Cardiac fibroblast (primary cell): ENCODE measurements at regions not wholly inside any gene's neighbourhood (a gene's known extent, or its start where the extent isn't known, plus 50 kb on each side); places are given as distances from the start of the nearest gene placed in this dataset.

ENCODE experiments used
- DNase-seq, 2 donors: peaks; one replicate each; pipeline versions ENCODE4 v3.0.0 to v3.0.0-alpha.2; 2010; ENCODE audit warnings: low read depth in 2 of 2
- H3K4me3 ChIP-seq, 2 donors: replicated peaks in 1 of 2; 1 replicate in 1 of 2; 2 replicates in 1 of 2; pipeline ENCODE4 v1.5.1; 2011; ENCODE audit warnings: low read depth in 2 of 2, low read length in 2 of 2, mild to moderate bottlenecking in 2 of 2, moderate library complexity in 1 of 2
- TF ChIP-seq, protein P1 (sequence below): IDR thresholded peaks from one replicate; pipeline ENCODE4 v1.5.1; 2011; ENCODE audit warnings: low read depth, mild to moderate bottlenecking, low read length, inconsistent platforms

DNA sequence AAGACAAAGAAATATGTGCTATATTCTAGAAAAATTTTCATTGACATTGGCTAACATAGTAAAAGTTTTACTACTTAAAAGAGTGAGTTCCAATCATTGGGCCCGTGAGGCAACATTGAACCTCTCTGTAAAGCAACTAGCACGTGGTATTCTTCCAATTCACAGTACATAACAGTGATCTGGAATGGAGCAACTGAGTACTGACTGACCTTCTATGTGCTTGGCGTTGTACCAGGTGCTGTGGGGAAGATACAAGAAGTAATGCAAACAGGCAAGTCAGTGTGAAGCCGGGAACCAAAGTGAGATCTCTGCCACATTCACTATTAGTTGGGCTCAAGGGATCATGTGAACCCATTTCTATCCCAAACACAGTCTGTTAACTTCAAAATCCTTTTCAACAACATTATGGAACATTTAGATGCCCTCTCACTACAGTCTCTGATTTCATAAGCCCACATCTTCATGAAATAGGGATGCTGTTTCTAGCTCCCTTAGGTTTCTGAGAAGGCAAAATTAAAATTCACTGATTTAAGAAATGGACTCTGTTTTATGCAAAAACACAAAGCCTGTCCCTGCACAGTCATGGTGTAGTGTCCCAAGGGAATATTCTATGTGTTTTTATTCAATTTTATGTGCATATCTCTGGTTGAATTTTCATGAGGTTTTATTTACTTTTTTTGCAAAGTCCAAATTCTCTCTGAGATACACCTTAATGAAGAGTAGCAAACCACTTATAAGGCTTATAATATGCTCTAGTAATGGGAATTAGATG, 61.8 kb upstream of the NCAM1 start:
- TF ChIP-seq, protein P1, sequence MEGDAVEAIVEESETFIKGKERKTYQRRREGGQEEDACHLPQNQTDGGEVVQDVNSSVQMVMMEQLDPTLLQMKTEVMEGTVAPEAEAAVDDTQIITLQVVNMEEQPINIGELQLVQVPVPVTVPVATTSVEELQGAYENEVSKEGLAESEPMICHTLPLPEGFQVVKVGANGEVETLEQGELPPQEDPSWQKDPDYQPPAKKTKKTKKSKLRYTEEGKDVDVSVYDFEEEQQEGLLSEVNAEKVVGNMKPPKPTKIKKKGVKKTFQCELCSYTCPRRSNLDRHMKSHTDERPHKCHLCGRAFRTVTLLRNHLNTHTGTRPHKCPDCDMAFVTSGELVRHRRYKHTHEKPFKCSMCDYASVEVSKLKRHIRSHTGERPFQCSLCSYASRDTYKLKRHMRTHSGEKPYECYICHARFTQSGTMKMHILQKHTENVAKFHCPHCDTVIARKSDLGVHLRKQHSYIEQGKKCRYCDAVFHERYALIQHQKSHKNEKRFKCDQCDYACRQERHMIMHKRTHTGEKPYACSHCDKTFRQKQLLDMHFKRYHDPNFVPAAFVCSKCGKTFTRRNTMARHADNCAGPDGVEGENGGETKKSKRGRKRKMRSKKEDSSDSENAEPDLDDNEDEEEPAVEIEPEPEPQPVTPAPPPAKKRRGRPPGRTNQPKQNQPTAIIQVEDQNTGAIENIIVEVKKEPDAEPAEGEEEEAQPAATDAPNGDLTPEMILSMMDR: no peak
- DNase-seq: no peak

DNA sequence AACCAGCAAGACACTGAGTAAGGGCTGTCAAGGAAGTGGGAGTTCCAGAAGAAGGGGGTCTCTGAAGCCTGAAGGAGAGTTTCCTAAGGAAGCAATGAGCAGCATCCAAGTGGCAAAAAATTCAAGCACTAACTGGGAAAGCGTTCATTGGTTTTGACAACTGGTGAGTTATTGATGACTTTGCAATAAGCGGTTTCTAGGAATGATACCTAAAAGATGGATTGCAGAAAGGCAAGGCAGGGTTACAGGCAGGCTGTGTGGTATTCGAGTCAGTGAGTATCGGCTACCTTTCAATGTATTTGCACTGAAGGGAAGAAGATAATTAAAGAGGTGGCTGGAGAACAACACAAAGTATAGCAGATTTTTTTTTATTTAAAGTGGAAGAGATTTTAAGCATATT, 59.3 kb upstream of the NCAM1 start:
- DNase-seq: no peak
- TF ChIP-seq, protein P1: no peak
- no peak overlapping the region for H3K4me3 ChIP-seq

More for the DNA sequence above, 61.8 kb upstream of the NCAM1 start:
- no peak overlapping the region for H3K4me3 ChIP-seq

DNA sequence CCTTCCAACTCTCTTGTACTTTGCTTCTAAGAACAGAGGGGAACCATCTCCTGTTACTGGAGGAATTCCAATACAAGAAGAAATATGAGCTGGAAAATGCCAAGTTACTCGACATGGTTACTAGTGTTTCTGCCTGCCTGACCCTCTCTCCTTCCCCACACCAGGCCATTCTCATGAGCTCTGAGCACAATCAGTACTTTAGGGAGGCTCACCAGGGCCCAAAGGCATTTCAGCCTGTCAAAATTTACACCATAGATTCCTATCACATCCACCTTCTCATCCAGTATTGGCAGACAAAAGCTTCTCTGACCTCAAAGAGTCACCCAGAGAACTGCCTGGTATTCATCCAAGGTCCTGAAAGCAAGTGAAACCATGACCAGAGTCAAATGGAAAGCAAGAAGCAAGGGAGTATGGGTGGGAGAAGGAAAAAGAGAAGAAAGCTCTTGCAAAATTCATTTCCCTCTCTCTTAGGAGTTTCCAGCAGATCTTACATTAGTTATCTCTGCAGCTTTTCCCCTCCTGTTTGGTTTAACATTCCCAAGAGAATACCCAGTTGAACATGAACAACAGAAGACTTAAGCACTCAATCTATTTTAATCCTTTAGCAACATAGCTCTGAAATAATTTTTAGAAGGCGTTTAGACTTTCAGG, 58.7 kb upstream of the NCAM1 start:
- DNase-seq: no peak
- H3K4me3 ChIP-seq: no peak overlapping the region
- TF ChIP-seq, protein P1: no peak

DNA sequence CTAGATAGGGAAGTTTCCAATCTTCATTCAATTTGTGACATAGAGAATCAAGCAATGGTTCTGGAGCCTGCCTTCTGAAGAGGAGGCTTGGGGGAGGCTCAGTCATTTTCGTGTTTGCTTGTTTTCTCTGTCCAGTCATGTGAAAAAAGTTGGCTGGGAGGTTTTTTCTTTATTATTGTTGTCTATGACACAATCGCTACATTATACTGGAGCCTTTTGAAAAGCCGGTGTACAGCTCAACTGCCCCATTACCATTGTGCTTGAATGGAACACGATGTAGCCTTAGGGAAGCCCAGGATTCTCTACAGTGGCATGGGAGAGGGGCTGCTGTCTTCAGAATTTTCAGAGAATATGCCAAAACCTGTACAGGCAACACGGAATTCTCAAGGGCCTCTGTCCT, 57.9 kb upstream of the NCAM1 start:
- no peak for DNase-seq
- TF ChIP-seq, protein P1: no peak
- no peak overlapping the region for H3K4me3 ChIP-seq

DNA sequence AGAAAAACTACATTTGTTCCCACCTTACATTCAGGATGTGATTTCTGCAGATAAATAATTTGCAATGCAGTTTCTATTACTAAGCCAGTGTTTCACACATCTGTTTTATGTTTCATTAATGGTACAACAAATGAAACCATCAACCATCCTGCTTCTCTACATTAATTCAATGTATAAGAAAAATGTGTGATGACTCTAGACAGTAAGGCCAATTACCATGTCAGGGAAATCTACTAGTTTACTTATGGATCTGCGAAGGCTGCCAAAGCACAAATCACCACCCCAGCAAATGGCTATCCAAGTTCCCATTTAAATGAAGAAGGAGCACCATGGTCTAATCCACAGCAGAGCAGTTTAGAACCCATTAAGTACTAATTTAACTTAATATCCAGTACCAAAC, 50.1 kb upstream of the NCAM1 start:
- TF ChIP-seq, protein P1: no peak
- H3K4me3 ChIP-seq: no peak overlapping the region
- DNase-seq: no peak
